ENCODE measurements at regions not wholly inside any gene's neighbourhood (a gene's known extent, or its start where the extent isn't known, plus 50 kb on each side); places are given as distances from the start of the nearest gene placed in this dataset.
A peak's percentile ranks its signal among the peaks of the same experiment; 100 is the strongest.

GRCh38 chr4:153939570-153939969 is 150.7 kb upstream of the SFRP2 start:
- no peak for DNase-seq (ENCODE audit: low read depth in 1 of 2, low spot score in 1 of 2)

DNA sequence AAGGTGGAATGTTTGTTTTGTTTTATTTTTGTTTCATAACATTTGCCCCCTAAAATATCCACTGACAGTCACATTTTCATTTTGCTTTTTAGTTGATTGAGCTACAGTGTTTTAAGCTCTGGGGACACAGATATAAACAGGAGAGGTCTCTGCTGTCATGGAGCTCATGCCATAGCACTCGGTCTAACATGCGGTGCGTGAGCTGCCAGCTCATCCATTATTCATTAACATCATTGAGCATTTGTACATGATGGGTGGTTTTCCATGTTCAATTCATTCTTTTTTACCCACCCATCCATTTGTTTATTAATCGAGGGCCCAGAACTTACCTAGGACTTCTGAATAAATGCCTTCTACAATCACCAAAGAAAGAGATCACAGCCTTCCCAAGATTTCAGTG is 150.1 kb upstream of the SFRP2 start:
- DNase-seq (ENCODE audit: low read depth in 1 of 2, low spot score in 1 of 2) = no peak

GRCh38 chr4:153937289-153937688 is 148.4 kb upstream of the SFRP2 start:
- DNase-seq (ENCODE audit: low read depth in 1 of 2, low spot score in 1 of 2) = no peak

DNA sequence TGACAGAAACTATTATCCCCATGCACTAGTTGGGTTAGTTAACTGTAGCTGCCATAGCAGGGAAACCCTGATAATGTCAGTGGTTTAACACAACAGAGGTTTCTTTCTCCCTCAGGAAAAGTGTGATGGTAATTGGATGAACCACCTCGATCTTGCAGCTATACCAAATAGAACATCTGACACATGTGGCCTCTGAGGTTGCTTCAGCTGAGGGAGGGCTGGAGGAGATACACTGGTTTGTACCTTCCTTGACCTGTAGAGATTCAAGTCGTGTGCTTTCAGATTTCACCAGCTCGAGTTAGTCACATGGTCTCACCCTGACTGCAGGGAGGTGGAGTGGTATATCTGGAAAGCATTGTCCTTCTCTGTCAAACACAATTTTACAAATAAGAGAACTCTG is 147.2 kb upstream of the SFRP2 start:
- no peak for DNase-seq (ENCODE audit: low read depth in 1 of 2, low spot score in 1 of 2)

GRCh38 chr4:153934688-153935017 is 145.8 kb upstream of the SFRP2 start:
- DNase-seq (ENCODE audit: low read depth in 1 of 2, low spot score in 1 of 2) = no peak

DNA sequence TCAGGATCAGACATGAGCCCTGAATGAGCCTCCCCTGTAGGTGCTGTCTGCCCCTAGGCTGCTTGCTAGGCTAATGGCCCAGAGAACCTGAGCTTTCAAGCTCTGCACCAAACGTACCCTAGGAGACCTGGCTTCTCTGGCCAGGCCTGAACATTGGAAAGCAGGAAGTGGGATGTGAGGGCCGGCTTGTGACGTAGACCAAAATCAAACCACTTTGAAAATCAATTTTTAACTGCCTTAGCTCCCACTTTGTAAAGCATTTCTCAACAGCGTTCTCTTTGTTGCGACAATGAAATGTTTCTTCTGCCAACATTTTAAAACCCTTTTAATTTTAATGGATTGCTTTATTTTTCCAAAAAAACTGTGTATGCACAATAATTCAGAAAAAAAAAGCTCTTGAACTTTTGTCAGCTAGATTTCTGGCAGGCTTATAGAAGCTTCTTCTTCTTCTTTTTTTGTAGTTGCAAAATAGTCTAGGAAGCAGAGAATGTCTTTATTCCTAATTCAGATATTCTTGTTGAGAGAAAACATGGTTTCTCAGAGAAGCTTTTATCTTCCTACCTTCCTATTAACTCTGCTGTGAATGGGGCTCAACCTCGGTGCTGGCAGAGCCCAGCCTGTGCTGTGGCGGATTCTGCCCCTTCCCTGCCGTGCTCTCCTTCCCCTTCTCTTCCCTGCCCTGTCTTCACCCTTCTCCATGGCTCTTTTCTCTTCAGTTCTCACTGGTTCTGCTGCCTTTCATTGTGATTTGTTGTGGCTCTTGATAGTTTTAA is 145.2 kb upstream of the SFRP2 start:
- DNase-seq (ENCODE audit: low read depth in 1 of 2, low spot score in 1 of 2) = no peak

- no peak for DNase-seq (ENCODE audit: low read depth in 1 of 2, low spot score in 1 of 2)
These were observed 142.9 kb upstream of the SFRP2 start for GRCh38 chr4:153931804-153932203.

DNA sequence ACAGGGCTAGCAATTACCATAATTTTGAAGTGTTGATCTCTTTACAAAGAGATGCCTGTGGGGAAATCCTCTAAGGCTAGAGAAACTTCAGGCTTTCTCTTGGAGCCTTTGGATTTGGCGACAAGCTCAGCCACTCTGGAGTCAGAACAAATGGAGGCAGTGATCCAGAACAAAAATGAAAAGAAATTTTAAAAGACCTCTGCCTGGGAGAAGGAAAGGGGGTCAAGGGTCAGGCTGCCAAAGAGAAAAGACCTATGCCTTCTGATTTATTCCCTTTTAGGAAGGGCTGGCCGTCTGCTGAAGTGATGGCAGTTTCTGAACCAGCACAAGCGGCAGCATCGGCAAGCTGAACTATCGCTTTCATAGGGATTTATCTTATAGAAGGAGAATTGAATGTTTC is 140.8 kb upstream of the SFRP2 start:
- DNase-seq (ENCODE audit: low read depth in 1 of 2, low spot score in 1 of 2) = no peak

- no peak for DNase-seq (ENCODE audit: low read depth in 1 of 2, low spot score in 1 of 2)
These were observed 138.6 kb upstream of the SFRP2 start for GRCh38 chr4:153927451-153927850.

DNA sequence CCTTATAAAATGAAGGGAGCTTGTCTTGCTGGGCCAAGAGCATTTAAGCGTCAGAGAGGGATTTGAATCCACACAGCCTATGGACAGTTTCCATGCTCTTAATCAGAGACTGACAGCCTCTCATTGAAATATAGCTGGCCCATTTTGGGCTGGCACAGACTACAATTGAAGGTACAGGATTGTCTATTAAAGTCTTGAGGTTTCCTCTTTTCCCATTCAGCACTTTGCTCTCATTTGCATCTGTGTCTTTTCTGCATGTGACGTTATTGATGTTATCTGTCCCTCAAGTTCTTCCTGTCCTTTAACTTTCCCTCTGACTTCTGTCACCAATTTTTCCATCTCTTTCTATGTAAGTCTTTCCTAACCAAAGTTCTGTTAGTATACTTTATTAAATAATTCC is 133.3 kb upstream of the SFRP2 start:
- no peak for DNase-seq (ENCODE audit: low read depth in 1 of 2, low spot score in 1 of 2)

GRCh38 chr4:153919667-153920066 is 130.8 kb upstream of the SFRP2 start:
- DNase-seq (ENCODE audit: low read depth in 1 of 2, low spot score in 1 of 2) = no peak

DNA sequence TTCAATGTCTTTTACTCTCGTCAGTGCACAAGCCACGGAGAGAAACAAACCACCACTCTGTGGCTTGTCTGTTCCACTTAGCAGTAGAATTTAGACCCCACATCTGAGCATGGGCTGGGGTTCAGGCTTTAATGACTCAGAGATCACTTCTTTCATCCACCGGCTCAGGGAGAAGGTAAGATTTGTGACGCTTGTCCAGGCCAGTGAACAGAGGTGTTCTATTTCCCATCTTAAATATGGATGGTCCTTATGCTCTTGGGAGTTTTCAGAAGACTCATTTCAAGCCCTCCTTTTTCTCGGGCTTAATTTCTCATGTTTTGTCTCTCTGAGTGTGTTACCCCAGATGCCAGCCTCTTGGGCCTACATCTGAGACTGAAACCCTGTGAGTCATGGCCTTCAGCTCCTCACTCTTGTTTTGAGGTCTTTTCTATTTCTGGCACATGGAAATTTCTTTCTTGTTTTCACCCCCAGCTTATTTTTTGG is 127.4 kb upstream of the SFRP2 start:
- DNase-seq (ENCODE audit: low read depth in 1 of 2, low spot score in 1 of 2) = peak in 1 of 2 donors; percentile 45

- DNase-seq (ENCODE audit: low read depth in 1 of 2, low spot score in 1 of 2) = no peak
These were observed 123.4 kb upstream of the SFRP2 start for GRCh38 chr4:153912301-153912700.

DNA sequence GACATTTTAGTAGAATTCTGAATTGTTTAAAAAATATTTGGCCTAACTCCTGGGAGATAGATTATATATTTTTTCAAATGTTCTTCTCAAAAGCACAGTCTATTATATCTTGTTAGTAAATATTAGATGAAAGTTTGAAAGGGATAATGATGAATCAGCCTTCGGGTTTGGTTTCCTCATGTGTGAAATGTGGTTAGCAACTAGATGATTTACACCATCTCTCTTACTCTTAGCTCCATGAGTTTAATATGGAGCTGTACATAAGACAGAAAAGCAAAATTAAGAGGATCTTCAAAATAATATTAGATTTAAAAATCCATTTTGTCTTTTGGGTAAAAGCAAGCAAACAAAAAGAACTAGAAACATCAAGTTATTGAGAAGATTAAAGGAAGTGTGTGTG is 120.8 kb upstream of the SFRP2 start:
- no peak for DNase-seq (ENCODE audit: low read depth in 1 of 2, low spot score in 1 of 2)

DNA sequence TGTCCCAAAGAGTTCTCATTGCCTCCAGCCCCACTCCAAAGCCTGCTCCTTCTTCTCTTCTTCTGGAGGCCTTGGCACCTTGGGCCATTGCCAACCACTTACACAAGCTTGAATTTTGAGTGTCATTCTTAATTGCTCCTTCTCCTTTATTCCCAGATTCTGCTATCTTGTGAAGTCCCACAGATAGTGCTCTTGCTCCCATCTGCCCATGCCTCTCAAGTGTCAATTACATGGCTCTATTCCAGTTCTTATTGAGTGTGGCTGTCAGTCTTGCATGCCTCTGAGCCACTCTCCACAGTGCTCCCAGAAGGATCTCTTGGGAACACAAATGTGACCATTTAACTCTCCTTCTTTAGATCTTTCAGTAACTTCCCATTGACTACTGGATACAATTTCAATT is 117.3 kb upstream of the SFRP2 start:
- DNase-seq (ENCODE audit: low read depth in 1 of 2, low spot score in 1 of 2) = no peak

DNA sequence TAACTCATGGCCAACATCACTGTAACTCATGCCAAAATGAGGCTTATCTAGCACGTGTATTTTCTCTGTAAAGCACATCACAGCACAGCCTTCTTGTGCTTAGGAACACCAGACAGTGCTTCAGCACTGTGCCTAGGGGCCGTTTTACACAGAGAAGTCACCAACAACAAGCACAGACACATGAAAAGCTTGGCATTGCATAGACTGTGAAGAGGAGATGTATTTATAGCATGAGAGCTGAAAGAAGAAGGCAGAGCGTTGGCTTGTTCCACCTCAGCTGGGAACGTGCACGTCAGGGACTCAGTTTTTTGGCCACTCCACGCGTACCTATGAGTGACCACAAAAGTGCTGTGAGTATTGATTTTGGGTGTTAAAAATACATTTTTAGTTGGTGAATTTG is 116.3 kb upstream of the SFRP2 start:
- DNase-seq (ENCODE audit: low read depth in 1 of 2, low spot score in 1 of 2) = no peak

- DNase-seq (ENCODE audit: low read depth in 1 of 2, low spot score in 1 of 2) = no peak
These were observed 115.1 kb upstream of the SFRP2 start for GRCh38 chr4:153904011-153904410.

DNA sequence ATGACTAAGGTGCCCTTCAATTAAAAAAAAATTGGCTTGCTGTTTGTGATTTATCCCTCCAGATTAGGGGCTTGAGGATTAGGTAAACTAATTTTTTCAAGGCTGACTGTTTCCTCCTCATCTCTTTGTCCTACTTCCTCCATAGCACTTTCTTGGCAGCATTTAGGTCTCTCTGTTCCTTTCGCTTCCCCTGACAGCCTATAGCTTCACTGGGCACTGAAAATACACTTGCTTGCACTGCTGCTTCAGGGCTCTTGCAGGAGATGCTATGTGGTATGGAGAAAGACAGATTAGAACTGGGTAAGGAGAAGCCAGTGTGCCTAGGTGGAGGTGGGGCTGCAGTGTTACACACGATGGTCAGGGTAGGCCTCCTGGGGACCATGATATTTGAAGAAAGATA is 112.3 kb upstream of the SFRP2 start:
- no peak for DNase-seq (ENCODE audit: low read depth in 1 of 2, low spot score in 1 of 2)

DNA sequence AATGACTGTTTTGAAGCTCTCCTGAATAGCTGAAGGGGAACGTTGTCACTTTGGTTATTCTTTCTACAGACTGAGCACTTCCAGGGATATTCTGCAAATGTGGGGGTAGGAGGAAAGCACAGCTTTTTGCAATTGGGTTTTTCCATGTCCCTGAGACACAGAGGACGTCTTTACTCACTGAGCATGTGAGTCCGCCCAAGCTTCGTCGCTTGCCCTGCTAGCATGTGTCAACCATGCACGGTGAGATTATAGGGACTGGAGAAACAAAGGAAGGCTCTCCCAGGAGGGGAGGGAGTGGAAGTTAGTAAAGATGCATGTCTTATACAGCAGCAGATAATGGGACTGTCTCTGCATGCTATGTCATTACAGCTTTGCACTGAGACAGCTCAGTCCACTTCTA is 111.5 kb upstream of the SFRP2 start:
- no peak for DNase-seq (ENCODE audit: low read depth in 1 of 2, low spot score in 1 of 2)

DNA sequence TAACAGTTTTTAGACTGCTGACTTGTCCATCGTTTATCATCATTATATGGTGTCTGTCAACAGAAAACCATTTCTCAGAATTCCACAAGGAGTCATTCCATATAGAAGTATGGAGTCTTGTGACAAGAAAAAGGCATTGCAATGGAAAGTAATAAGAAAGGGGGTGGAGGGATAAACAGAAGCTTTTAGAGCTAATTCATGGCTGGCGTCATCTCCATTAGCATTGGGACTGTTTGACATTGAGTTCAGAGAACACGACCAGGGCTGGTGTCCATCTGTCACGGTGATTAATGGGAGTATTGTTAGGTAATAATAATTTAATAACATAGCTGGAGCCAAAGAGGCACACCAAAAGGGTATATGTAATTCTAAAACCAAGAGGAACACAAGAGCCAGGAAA is 101.9 kb upstream of the SFRP2 start:
- DNase-seq (ENCODE audit: low read depth in 1 of 2, low spot score in 1 of 2) = no peak

GRCh38 chr4:153887217-153887616 is 98.3 kb upstream of the SFRP2 start:
- no peak for DNase-seq (ENCODE audit: low read depth in 1 of 2, low spot score in 1 of 2)

DNA sequence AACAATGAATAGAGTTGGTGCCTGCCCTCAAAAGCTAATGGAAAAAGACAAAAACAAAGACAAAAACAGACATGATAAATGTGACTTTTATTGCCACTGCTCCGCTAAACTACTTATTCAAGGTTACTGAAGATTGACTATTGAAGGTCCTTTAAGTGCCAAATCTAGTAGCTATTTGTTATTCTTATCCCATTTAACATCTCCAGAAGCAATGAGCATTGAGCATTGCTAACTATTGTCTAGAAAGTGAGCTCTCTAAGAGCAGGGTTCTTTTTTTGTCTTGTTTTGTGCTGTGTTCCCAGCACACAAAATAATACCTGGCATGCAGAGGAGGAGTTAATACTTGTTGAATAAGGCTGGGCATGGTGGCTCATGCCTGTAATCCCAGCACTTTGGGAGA is 95.4 kb upstream of the SFRP2 start:
- no peak for DNase-seq (ENCODE audit: low read depth in 1 of 2, low spot score in 1 of 2)

- no peak for DNase-seq (ENCODE audit: low read depth in 1 of 2, low spot score in 1 of 2)
These were observed 92.1 kb upstream of the SFRP2 start for GRCh38 chr4:153880983-153881382.

GRCh38 chr4:153877898-153878297 is 89.0 kb upstream of the SFRP2 start:
- DNase-seq (ENCODE audit: low read depth in 1 of 2, low spot score in 1 of 2) = no peak

Data from activated CD4-positive, alpha-beta T cell treated with anti-CD3 and anti-CD28 coated beads, Interleukin-2, amount 50 U/mL, for 24 hours (primary cell).